NT2/D1 (cell line): ENCODE measurements at regions not wholly inside any gene's neighbourhood (a gene's known extent, or its start where the extent isn't known, plus 50 kb on each side); places are given as distances from the start of the nearest gene placed in this dataset.

ENCODE experiments used
- YY1 ChIP-seq: IDR thresholded peaks from 2 replicates; pipeline ENCODE4 v1.6.1; 2011; ENCODE audit not compliant: insufficient read length, insufficient read depth
- ZNF274 ChIP-seq: IDR thresholded peaks from 2 replicates; pipeline ENCODE4 v1.6.1; 2011; ENCODE audit warnings: mild to moderate bottlenecking, low read depth, low read length

DNA sequence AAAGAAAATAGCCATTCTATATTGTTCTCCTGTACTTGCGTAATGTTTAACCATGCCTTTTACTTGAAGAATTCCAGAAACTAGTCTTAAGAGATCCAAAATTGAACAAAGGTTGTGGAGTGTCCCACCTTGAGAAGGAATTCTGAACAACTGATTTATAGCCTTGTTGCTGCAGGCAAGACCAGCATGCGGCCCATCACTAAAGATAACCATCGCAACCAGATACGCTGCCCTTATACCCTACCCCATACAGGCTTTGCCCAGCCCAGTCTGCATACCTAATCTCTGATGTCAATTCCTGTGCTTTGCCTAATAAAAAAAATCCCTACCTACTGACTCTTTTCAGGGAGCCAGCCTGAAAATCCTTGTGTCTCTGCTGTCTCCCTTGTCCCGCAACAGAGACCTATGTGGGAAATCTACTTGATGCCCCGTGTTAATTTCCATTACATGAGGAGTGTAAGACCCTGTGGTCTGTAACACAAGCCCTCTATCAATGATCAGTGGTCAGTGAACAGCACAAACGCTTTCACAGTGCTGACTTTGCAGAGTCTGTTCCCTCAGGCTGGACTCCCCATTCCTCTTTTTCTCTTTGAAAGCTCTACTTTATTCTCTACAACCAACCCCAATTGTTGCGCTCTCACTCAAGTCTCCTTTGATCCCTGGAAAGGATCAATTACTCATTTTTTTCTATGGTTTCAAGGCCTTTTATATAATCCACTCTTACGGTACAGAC is 125.7 kb upstream of the BTBD3 start:
- TF ChIP-seq ZNF274, result no peak
- no peak for TF ChIP-seq YY1
